Osteoblast (primary cell): ENCODE measurements at regions not wholly inside any gene's neighbourhood (a gene's known extent, or its start where the extent isn't known, plus 50 kb on each side); places are given as distances from the start of the nearest gene placed in this dataset.

Source experiments
- DNase-seq: peaks from one replicate; pipeline ENCODE4 v3.0.0; 2011; ENCODE audit warnings: low spot score, mixed read lengths; ENCODE audit not compliant: insufficient read length; ENCODE audit errors: missing footprints
- H2AFZ ChIP-seq: 2 replicates; pipeline ENCODE4 v1.6.0; 2011; ENCODE audit warnings: mild to moderate bottlenecking, low read length
- H3K27ac ChIP-seq: 2 replicates; pipeline ENCODE4 v1.5.1; 2011; ENCODE audit warnings: mild to moderate bottlenecking, low read depth, low read length, moderate library complexity
- H3K27me3 ChIP-seq: 2 replicates; pipeline ENCODE4 v1.6.0; 2012; ENCODE audit warnings: mild to moderate bottlenecking, control low read depth, inconsistent platforms, low read length, moderate library complexity; ENCODE audit not compliant: insufficient read depth
- H3K36me3 ChIP-seq: 2 replicates; pipeline ENCODE4 v1.5.1; 2011; ENCODE audit warnings: mild to moderate bottlenecking, low read length, control low read depth, moderate library complexity; ENCODE audit not compliant: insufficient read depth
- H3K4me1 ChIP-seq: 2 replicates; pipeline ENCODE4 v1.5.1; 2011; ENCODE audit warnings: mild to moderate bottlenecking, low read length, control low read depth, moderate library complexity; ENCODE audit not compliant: insufficient read depth
- H3K4me2 ChIP-seq: 2 replicates; pipeline ENCODE4 v1.6.0; 2011; ENCODE audit warnings: mild to moderate bottlenecking, low read length; ENCODE audit not compliant: insufficient read depth
- H3K4me3 ChIP-seq: fragments of 200-600 bp; sonication (generic); 3 replicates; pipeline ENCODE4 v1.5.1; 2012; ENCODE audit warnings: mild to moderate bottlenecking, low read length, inconsistent platforms; ENCODE audit not compliant: insufficient read depth
- H3K79me2 ChIP-seq: 2 replicates; pipeline ENCODE4 v1.6.0; 2012; ENCODE audit warnings: mild to moderate bottlenecking, low read length, control low read depth, inconsistent platforms; ENCODE audit not compliant: insufficient read depth
- H3K9me3 ChIP-seq: 2 replicates; pipeline ENCODE4 v1.5.1; 2011; ENCODE audit warnings: low read depth, low read length, control low read depth
- H4K20me1 ChIP-seq: 2 replicates; pipeline ENCODE4 v1.6.0; 2012; ENCODE audit warnings: mild to moderate bottlenecking, low read length, control low read depth; ENCODE audit not compliant: insufficient read depth
- TF ChIP-seq, protein P1 (sequence below): IDR thresholded peaks from 2 replicates; pipeline ENCODE4 v1.5.1; 2011; ENCODE audit warnings: mild to moderate bottlenecking, low read depth, low read length, moderate library complexity; ENCODE audit errors: extremely low read depth

DNA sequence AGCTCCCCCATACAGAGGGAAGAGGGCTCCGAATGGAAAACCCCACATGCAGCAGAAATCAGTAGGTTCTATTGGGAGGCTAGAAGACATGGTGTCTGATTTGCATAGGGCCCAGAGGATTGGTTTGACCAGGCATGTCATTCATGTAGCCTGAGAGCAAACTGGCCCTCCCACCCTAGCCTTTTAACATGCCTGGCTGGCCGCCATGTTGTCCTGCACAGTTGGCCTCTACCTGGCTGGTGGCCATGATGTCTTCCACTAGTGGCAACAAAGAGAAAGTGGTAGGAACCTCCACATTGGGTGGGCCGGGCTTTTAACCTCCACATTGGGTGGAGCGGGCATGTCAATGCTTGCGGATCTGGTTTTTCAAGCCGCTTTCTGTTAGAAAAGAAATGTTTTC lies 312.1 kb downstream of the TAFA4 start:
- Histone ChIP-seq H3K79me2 (no peaks in the 10 kb centered on the region), H3K4me1 (no peaks in the 10 kb centered on the region), H3K4me2 (no peak overlapping the region), H3K27me3 (no peaks in the 10 kb centered on the region), H2AFZ (no peak overlapping the region), H3K9me3 (no peaks in the 10 kb centered on the region), H3K27ac (no peak overlapping the region), H4K20me1 (no peaks in the 10 kb centered on the region), H3K4me3 (no peak overlapping the region), H3K36me3 (no peaks in the 10 kb centered on the region)
- TF ChIP-seq, protein P1, sequence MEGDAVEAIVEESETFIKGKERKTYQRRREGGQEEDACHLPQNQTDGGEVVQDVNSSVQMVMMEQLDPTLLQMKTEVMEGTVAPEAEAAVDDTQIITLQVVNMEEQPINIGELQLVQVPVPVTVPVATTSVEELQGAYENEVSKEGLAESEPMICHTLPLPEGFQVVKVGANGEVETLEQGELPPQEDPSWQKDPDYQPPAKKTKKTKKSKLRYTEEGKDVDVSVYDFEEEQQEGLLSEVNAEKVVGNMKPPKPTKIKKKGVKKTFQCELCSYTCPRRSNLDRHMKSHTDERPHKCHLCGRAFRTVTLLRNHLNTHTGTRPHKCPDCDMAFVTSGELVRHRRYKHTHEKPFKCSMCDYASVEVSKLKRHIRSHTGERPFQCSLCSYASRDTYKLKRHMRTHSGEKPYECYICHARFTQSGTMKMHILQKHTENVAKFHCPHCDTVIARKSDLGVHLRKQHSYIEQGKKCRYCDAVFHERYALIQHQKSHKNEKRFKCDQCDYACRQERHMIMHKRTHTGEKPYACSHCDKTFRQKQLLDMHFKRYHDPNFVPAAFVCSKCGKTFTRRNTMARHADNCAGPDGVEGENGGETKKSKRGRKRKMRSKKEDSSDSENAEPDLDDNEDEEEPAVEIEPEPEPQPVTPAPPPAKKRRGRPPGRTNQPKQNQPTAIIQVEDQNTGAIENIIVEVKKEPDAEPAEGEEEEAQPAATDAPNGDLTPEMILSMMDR, result no peak
- no peak for DNase-seq

DNA sequence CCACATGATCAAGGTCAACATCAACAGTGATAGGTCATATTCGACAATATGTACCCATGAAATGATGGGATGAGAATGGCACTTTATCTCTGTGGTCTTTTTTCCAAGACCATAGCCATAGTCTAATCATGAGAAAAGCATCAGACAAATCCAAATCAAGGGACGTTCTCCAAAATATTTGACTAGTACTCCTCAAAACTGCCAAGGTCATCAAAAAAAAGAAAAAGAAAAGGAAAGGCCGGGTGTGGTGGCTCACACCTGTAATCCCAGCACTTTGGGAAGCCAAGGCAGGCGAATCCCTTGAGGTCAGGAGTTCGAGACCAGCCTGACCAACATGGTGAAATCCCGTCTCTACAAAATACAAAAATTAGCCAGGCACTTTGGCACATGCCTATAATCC lies 318.3 kb downstream of the TAFA4 start:
- Histone ChIP-seq H3K4me1 (no peaks in the 10 kb centered on the region), H3K27ac (no peak overlapping the region), H3K27me3 (no peaks in the 10 kb centered on the region), H3K4me2 (no peak overlapping the region), H3K36me3 (no peaks in the 10 kb centered on the region), H2AFZ (no peak overlapping the region), H4K20me1 (no peaks in the 10 kb centered on the region), H3K79me2 (no peaks in the 10 kb centered on the region), H3K9me3 (no peaks in the 10 kb centered on the region), H3K4me3 (no peak overlapping the region)
- TF ChIP-seq, protein P1, result no peak
- no peak for DNase-seq

- H3K36me3 ChIP-seq, result no peaks in the 10 kb centered on the region
- TF ChIP-seq, protein P1, result no peak
- DNase-seq, result no peak
Measured at GRCh38 chr3:68571321-68571720, 361.0 kb downstream of the TAFA4 start.

DNA sequence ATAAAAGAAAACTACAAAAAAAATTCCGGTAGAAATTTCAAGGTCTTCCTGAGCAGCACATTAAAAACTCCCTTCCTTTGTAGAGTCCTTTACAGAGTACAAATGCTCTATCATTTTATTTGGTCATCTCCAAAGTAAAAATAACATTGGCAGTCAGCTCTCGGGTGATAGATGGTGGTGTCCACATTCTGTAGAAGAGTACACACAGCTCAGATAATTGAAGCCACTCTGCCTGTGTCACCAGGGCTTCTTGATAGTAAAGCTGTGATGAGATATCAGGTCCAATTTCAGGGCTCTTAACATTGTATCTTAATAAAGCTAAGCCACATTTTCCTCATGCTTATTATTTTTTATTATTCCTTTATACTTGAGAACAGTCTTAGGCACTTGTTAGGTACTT lies 371.6 kb downstream of the TAFA4 start:
- TF ChIP-seq, protein P1, result no peak
- Histone ChIP-seq H3K36me3 (no peaks in the 10 kb centered on the region), H2AFZ (no peak overlapping the region), H3K4me2 (no peak overlapping the region), H4K20me1 (no peaks in the 10 kb centered on the region), H3K79me2 (no peaks in the 10 kb centered on the region), H3K27me3 (no peaks in the 10 kb centered on the region), H3K27ac (no peak overlapping the region), H3K9me3 (no peaks in the 10 kb centered on the region), H3K4me1 (no peaks in the 10 kb centered on the region), H3K4me3 (no peak overlapping the region)
- no peak for DNase-seq

More at GRCh38 chr3:68571321-68571720, 361.0 kb downstream of the TAFA4 start:
- no peaks in the 10 kb centered on the region for H3K79me2 ChIP-seq
- no peaks in the 10 kb centered on the region for H4K20me1 ChIP-seq
- H3K4me1 ChIP-seq, result no peaks in the 10 kb centered on the region
- H3K9me3 ChIP-seq, result no peaks in the 10 kb centered on the region
- no peaks in the 10 kb centered on the region for H3K27me3 ChIP-seq
- H3K4me3 ChIP-seq, result no peak overlapping the region
- H3K27ac ChIP-seq, result no peak overlapping the region
- H2AFZ ChIP-seq, result no peak overlapping the region
- H3K4me2 ChIP-seq, result no peak overlapping the region
